B cell (primary cell): ENCODE measurements at regions not wholly inside any gene's neighbourhood (a gene's known extent, or its start where the extent isn't known, plus 50 kb on each side); places are given as distances from the start of the nearest gene placed in this dataset.

ENCODE experiments used
- ATAC-seq: fragments of 200-7000 bp; cut with Tn5 transposase; one replicate; pipeline ENCODE4 v1.10.0; 2021; ENCODE audit warnings: low read depth, mild to moderate bottlenecking, moderate number of reproducible peaks, moderate library complexity
- CTCF ChIA-PET: fragments of 350-600 bp; sonication (Branson Sonifier 250); formaldehyde crosslinking; loops from one replicate; lab custom pipeline; 2021; ENCODE audit warnings: antibody characterized with exemption, inconsistent platforms; lab: Charles Lee
- POLR2A ChIA-PET: fragments of 350-600 bp; sonication (Branson Sonifier 250); formaldehyde crosslinking; loops from one replicate; lab custom pipeline; 2021; ENCODE audit warnings: antibody characterized with exemption; lab: Charles Lee
- DNase-seq: peaks from one replicate; pipeline ENCODE4 v3.0.0; 2013
- H2AFZ ChIP-seq: 2 replicates; pipeline ENCODE4 v1.6.1; 2012; ENCODE audit warnings: mild to moderate bottlenecking, low read depth, low read length; ENCODE audit not compliant: insufficient read depth, poor library complexity, severe bottlenecking
- H3K27ac ChIP-seq, 2 donors: 1 replicate in 1 of 2; 2 replicates in 1 of 2; pipeline ENCODE4 v1.5.1; 2012 to 2013; ENCODE audit warnings: low read length in 2 of 2, mild to moderate bottlenecking in 2 of 2, moderate library complexity in 1 of 2
- H3K27me3 ChIP-seq, 4 experiments: fragments of 200-600 bp in 1 of 4; sonication (generic) in 1 of 4; replicated peaks in 1 of 4; 1 replicate in 2 of 4; 2 replicates in 2 of 4; pipeline versions ENCODE4 v1.6.1 to v1.7.0; 2013 to 2016; ENCODE audit warnings: low read length in 3 of 4, mild to moderate bottlenecking in 2 of 4, mixed read lengths in 1 of 4, moderate library complexity in 1 of 4; ENCODE audit not compliant: insufficient read depth in 4 of 4, control insufficient read depth in 3 of 4; ENCODE audit errors: control extremely low read depth in 1 of 4
- H3K36me3 ChIP-seq, 2 experiments: replicated peaks in 1 of 2; 1 replicate in 1 of 2; 2 replicates in 1 of 2; pipeline versions ENCODE4 v1.6.1 to v1.7.1; 2013; ENCODE audit warnings: low read length in 1 of 2; ENCODE audit not compliant: insufficient read depth in 2 of 2, control insufficient read depth in 1 of 2; ENCODE audit errors: control extremely low read depth in 1 of 2, extremely low read depth in 1 of 2
- H3K4me1 ChIP-seq, 2 donors: fragments of 200-600 bp in 1 of 2; sonication (generic) in 1 of 2; 1 replicate in 1 of 2; 2 replicates in 1 of 2; pipeline versions ENCODE4 v1.5.1 to v1.6.1; 2013 to 2017; ENCODE audit warnings: low read length in 2 of 2; ENCODE audit not compliant: control insufficient read depth in 2 of 2, insufficient read depth in 2 of 2
- H3K4me2 ChIP-seq: replicated peaks from 2 replicates; pipeline ENCODE3; 2012; ENCODE audit warnings: mild to moderate bottlenecking, low read depth, low read length; ENCODE audit not compliant: poor library complexity, severe bottlenecking
- H3K4me3 ChIP-seq, 5 experiments: fragments of 200-600 bp in 1 of 5; sonication (generic) in 1 of 5; 1 replicate in 3 of 5; 2 replicates in 2 of 5; pipeline versions ENCODE4 v1.5.1 to v1.7.0; 2011 to 2016; ENCODE audit warnings: low read length in 4 of 5, mild to moderate bottlenecking in 4 of 5, low read depth in 2 of 5, control low read depth in 1 of 5, moderate library complexity in 1 of 5; ENCODE audit not compliant: insufficient read depth in 1 of 5; ENCODE audit errors: control extremely low read depth in 1 of 5, extremely low read depth in 1 of 5
- H3K79me2 ChIP-seq: fragments of 200-600 bp; sonication (generic); one replicate; pipeline ENCODE4 v1.6.0; 2016; ENCODE audit warnings: low read length; ENCODE audit not compliant: control insufficient read depth, insufficient read depth
- H3K9ac ChIP-seq: fragments of 200-600 bp; sonication (generic); 2 replicates; pipeline ENCODE4 v1.6.1; 2017; ENCODE audit warnings: mild to moderate bottlenecking, low read length, moderate library complexity
- H3K9me3 ChIP-seq, 3 donors: one replicate each; pipeline versions ENCODE4 v1.6.1 to v1.7.1; 2013; ENCODE audit warnings: low read length in 2 of 3; ENCODE audit not compliant: control insufficient read depth in 2 of 3, insufficient read depth in 1 of 3; ENCODE audit errors: control extremely low read depth in 1 of 3
- H4K20me1 ChIP-seq: 2 replicates; pipeline ENCODE4 v1.6.0; 2012; ENCODE audit warnings: mild to moderate bottlenecking, low read length; ENCODE audit not compliant: insufficient read depth, control insufficient read depth, poor library complexity, severe bottlenecking
- H3K27ac Mint-ChIP-seq: one replicate; pipeline ENCODE4 v1.8.0; 2021; ENCODE audit warnings: mixed read lengths
- H3K27me3 Mint-ChIP-seq: one replicate; pipeline ENCODE4 v1.8.0; 2021; ENCODE audit warnings: mixed read lengths
- H3K4me1 Mint-ChIP-seq: one replicate; pipeline ENCODE4 v1.8.0; 2021; ENCODE audit warnings: mixed read lengths
- H3K4me3 Mint-ChIP-seq: one replicate; pipeline ENCODE4 v1.8.0; 2021; ENCODE audit warnings: mixed read lengths
- H3K9me3 Mint-ChIP-seq: one replicate; pipeline ENCODE4 v1.8.0; 2022; ENCODE audit warnings: mixed read lengths; ENCODE audit not compliant: insufficient read depth
- CTCF ChIP-seq: fragments of 200-600 bp; IDR thresholded peaks from one replicate; pipeline ENCODE4 v1.8.0; 2022; ENCODE audit warnings: antibody characterized with exemption, mild to moderate bottlenecking
- EZH2 ChIP-seq: IDR thresholded peaks from 2 replicates; pipeline ENCODE4 v1.6.1; 2012; ENCODE audit warnings: borderline replicate concordance, low read depth, mild to moderate bottlenecking, moderate library complexity, low read length; ENCODE audit not compliant: insufficient read depth, poor library complexity, severe bottlenecking
- WGBS: methylation state at CpG from one replicate; pipeline ENCODE4 v1.1.5; 2013; ENCODE audit warnings: missing lambda C conversion rate; ENCODE audit not compliant: insufficient coverage; 5-methylcytosine and 5-hydroxymethylcytosine counted together
- intact Hi-C: fragments of 100-400 bp; cut with micrococcal nuclease; formaldehyde crosslinking; loops from one replicate; pipeline ENCODE4 v1.10.0; 2022

DNA sequence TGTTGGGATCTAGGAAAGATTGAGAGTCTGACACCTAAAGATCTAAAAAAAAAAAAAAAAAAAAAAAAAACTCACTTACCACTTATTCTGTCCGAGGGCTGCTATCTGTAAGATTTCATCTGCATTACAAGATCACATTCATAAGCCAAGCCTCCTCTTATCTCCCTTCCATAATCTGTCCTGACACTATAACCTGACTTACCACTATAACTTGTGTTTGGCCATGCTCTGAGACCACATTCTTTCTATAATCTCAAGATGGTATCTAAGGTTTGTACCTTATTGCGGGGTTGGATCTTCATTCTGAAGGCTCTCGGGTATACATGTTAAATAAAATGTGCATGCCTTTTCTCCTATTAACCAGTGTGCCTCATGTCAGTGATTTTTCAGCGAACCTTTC, 144.4 kb downstream of the MAGEB17 start:
- Histone ChIP-seq H3K9me3 (no peaks in the 10 kb centered on the region), H2AFZ (no peak overlapping the region), H3K4me1 (no peaks in the 10 kb centered on the region), H3K79me2 (no peaks in the 10 kb centered on the region), H3K27ac (no peak overlapping the region), H3K4me2 (no peak overlapping the region), H3K9ac (no peak overlapping the region), H3K4me3 (no peak overlapping the region), H3K27me3 (peaks cover 0 to 5% (median 0%) of the 10 kb centered on the region in 4 experiments), H4K20me1 (no peaks in the 10 kb centered on the region), H3K36me3 (no peaks in the 10 kb centered on the region)
- CTCF ChIA-PET = no interaction called here
- POLR2A ChIA-PET = no interaction called here
- Mint-ChIP-seq H3K4me1 (no peaks in the 10 kb centered on the region), H3K27me3 (peaks cover 6% of the 10 kb centered on the region), H3K9me3 (no peaks in the 10 kb centered on the region), H3K4me3 (no peak overlapping the region), H3K27ac (no peak overlapping the region)
- intact Hi-C loops = no loop called here
- DNase-seq (no peak), ATAC-seq (no peak)
- TF ChIP-seq EZH2 = no peak
- TF ChIP-seq CTCF = no peak
- no CpG with 5 or more reads among the region's 4 CpGs for WGBS

GRCh38 chrX:16312761-16313623, 145.7 kb downstream of the MAGEB17 start:
- Mint-ChIP-seq H3K27me3 (peaks cover 6% of the 10 kb centered on the region), H3K27ac (no peak overlapping the region), H3K4me1 (no peaks in the 10 kb centered on the region), H3K9me3 (no peaks in the 10 kb centered on the region), H3K4me3 (no peak overlapping the region)
- Histone ChIP-seq H3K9me3 (no peaks in the 10 kb centered on the region), H3K27ac (no peak overlapping the region), H2AFZ (no peak overlapping the region), H3K4me2 (no peak overlapping the region), H3K4me3 (no peak overlapping the region), H3K9ac (no peak overlapping the region), H3K79me2 (no peaks in the 10 kb centered on the region), H3K27me3 (peaks cover 0 to 5% (median 0%) of the 10 kb centered on the region in 4 experiments), H4K20me1 (no peaks in the 10 kb centered on the region), H3K36me3 (no peaks in the 10 kb centered on the region), H3K4me1 (no peaks in the 10 kb centered on the region)
- CTCF ChIA-PET = no interaction called here
- WGBS = no CpG with 5 or more reads among the region's 13 CpGs
- POLR2A ChIA-PET = no interaction called here
- DNase-seq (no peak), ATAC-seq (no peak)
- intact Hi-C loops = no loop called here
- TF ChIP-seq CTCF (no peak), EZH2 (no peak)
